ENCODE measurements at regions not wholly inside any gene's neighbourhood (a gene's known extent, or its start where the extent isn't known, plus 50 kb on each side); places are given as distances from the start of the nearest gene placed in this dataset.

GRCh38 chr14:89477391-89477790 lies 60.4 kb upstream of the FOXN3 start:
- no peaks in the 10 kb centered on the region for H3K27me3 ChIP-seq (ENCODE audit: low read depth)
- H3K9me3 ChIP-seq, result no peaks in the 10 kb centered on the region
- ATAC-seq (no peak), DNase-seq (no peak)
- H3K4me1 ChIP-seq, result peaks cover 4% of the 10 kb centered on the region
- H3K27ac ChIP-seq, result no peak overlapping the region
- H3K36me3 ChIP-seq, result no peaks in the 10 kb centered on the region
- intact Hi-C loops (cut with DNase I), result no loop called here
- TF ChIP-seq CTCF (IDR thresholded peaks at IDR 0.05), result no peak
- H3K4me3 ChIP-seq, result no peak overlapping the region

GRCh38 chr14:89476354-89476896 lies 59.4 kb upstream of the FOXN3 start:
- Histone ChIP-seq H3K27ac (no peak overlapping the region), H3K4me3 (no peak overlapping the region), H3K36me3 (no peaks in the 10 kb centered on the region), H3K4me1 (peaks cover 4% of the 10 kb centered on the region), H3K27me3 (ENCODE audit: low read depth) (no peaks in the 10 kb centered on the region), H3K9me3 (no peaks in the 10 kb centered on the region)
- intact Hi-C loops (cut with DNase I), result no loop called here
- TF ChIP-seq CTCF (IDR thresholded peaks at IDR 0.05), result no peak
- no peak for DNase-seq
- no peak for ATAC-seq

DNA sequence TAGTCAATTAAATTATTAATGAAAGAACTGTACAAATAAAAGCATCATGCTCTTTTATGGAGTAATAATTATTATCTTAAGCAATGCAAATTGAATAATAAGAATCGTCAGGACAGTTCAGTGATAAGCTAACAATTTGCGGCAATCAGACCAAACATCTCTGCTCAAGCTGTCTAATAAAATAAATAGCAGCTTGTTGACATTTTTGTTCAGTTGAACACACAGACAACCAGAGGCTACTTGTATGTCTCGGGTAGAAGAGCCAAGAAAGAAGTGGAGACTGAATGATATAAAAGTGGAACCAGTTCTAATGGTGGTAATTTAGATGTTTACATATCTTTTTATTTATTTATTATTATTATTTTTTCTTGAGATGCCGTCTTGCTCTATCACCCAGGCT lies 57.4 kb upstream of the FOXN3 start:
- Histone ChIP-seq H3K27ac (no peak overlapping the region), H3K4me1 (peaks cover 8% of the 10 kb centered on the region), H3K27me3 (ENCODE audit: low read depth) (no peaks in the 10 kb centered on the region), H3K36me3 (no peaks in the 10 kb centered on the region), H3K4me3 (no peak overlapping the region), H3K9me3 (no peaks in the 10 kb centered on the region)
- DNase-seq (no peak), ATAC-seq (no peak)
- no peak for TF ChIP-seq CTCF (IDR thresholded peaks at IDR 0.05)
- intact Hi-C loops (cut with DNase I), result no loop called here

- H3K36me3 ChIP-seq, result no peaks in the 10 kb centered on the region
- TF ChIP-seq CTCF (IDR thresholded peaks at IDR 0.05), result no peak
Observed at GRCh38 chr14:89473989-89474388, 57.0 kb upstream of the FOXN3 start.

GRCh38 chr14:89473569-89473968 lies 56.5 kb upstream of the FOXN3 start:
- Histone ChIP-seq H3K4me1 (peaks cover 8% of the 10 kb centered on the region), H3K27me3 (ENCODE audit: low read depth) (no peaks in the 10 kb centered on the region), H3K9me3 (no peaks in the 10 kb centered on the region), H3K27ac (no peak overlapping the region), H3K36me3 (no peaks in the 10 kb centered on the region), H3K4me3 (no peak overlapping the region)
- no peak for ATAC-seq
- intact Hi-C loops (cut with DNase I), result no loop called here
- no peak for TF ChIP-seq CTCF (IDR thresholded peaks at IDR 0.05)
- DNase-seq, result no peak

More at GRCh38 chr14:89473989-89474388, 57.0 kb upstream of the FOXN3 start:
- intact Hi-C loops (cut with DNase I), result no loop called here
- no peaks in the 10 kb centered on the region for H3K27me3 ChIP-seq (ENCODE audit: low read depth)
- H3K9me3 ChIP-seq, result no peaks in the 10 kb centered on the region
- DNase-seq, result no peak
- no peak overlapping the region for H3K27ac ChIP-seq
- ATAC-seq, result no peak
- peaks cover 8% of the 10 kb centered on the region for H3K4me1 ChIP-seq
- no peak overlapping the region for H3K4me3 ChIP-seq

DNA sequence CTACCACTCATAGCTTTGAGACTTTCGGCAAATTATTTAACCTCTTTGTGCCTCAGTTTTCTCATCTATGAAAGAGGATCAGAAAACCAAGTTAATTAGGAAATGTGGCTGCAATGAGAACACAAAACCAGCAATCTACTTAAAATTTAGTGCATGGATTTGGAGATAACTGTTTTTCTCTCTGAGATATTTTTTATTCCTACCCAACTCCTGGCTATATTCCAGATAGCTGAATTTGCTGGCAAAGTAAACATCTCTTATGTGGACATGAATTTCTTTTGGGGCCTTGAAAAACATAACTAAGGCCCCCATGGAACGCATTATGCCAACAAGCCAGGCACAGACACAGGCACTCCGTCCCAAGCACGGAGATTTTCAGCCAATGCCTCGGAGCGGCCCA lies 53.4 kb upstream of the FOXN3 start:
- no peaks in the 10 kb centered on the region for H3K9me3 ChIP-seq
- intact Hi-C loops (cut with DNase I), result no loop called here
- H3K36me3 ChIP-seq, result no peaks in the 10 kb centered on the region
- H3K4me1 ChIP-seq, result peaks cover 8% of the 10 kb centered on the region
- DNase-seq (no peak), ATAC-seq (no peak)
- H3K4me3 ChIP-seq, result no peak overlapping the region
- TF ChIP-seq CTCF (IDR thresholded peaks at IDR 0.05), result no peak
- no peaks in the 10 kb centered on the region for H3K27me3 ChIP-seq (ENCODE audit: low read depth)
- no peak overlapping the region for H3K27ac ChIP-seq

Measured in lower lobe of right lung (tissue), 2 donors.